H9 (cell line): ENCODE measurements at regions not wholly inside any gene's neighbourhood (a gene's known extent, or its start where the extent isn't known, plus 50 kb on each side); places are given as distances from the start of the nearest gene placed in this dataset.

ENCODE experiments used
- DNase-seq: peaks from one replicate; pipeline ENCODE4 v3.0.0-alpha.2; 2017
- H2AFZ ChIP-seq: one replicate; pipeline ENCODE4 v1.6.1; 2013; ENCODE audit warnings: mild to moderate bottlenecking, low read length, control low read depth, moderate library complexity
- H2AK5ac ChIP-seq: 2 replicates; pipeline ENCODE4 v1.6.1; 2013; ENCODE audit warnings: low read length, control low read depth, mixed read lengths; ENCODE audit not compliant: insufficient read length
- H2BK120ac ChIP-seq: one replicate; pipeline ENCODE4 v1.6.1; 2013; ENCODE audit warnings: low read depth, mild to moderate bottlenecking, low read length, control low read depth, inconsistent platforms; ENCODE audit not compliant: poor library complexity, severe bottlenecking
- H2BK12ac ChIP-seq: 2 replicates; pipeline ENCODE4 v1.6.1; 2013; ENCODE audit warnings: low read length, control low read depth, mixed read lengths, low read depth; ENCODE audit not compliant: insufficient read length
- H2BK15ac ChIP-seq: 2 replicates; pipeline ENCODE4 v1.6.1; 2013; ENCODE audit warnings: low read depth, low read length, control low read depth
- H2BK20ac ChIP-seq: one replicate; pipeline ENCODE4 v1.6.1; 2013; ENCODE audit warnings: low read depth, mild to moderate bottlenecking, low read length, control low read depth, inconsistent platforms; ENCODE audit not compliant: poor library complexity, severe bottlenecking
- H2BK5ac ChIP-seq: 2 replicates; pipeline ENCODE4 v1.6.1; 2013; ENCODE audit warnings: low read length, control low read depth, mixed read lengths; ENCODE audit not compliant: insufficient read length
- H3K14ac ChIP-seq: 2 replicates; pipeline ENCODE4 v1.6.1; 2013; ENCODE audit warnings: low read length, control low read depth; ENCODE audit not compliant: insufficient read depth
- H3K18ac ChIP-seq: 2 replicates; pipeline ENCODE4 v1.6.1; 2013; ENCODE audit warnings: low read depth, mild to moderate bottlenecking, mixed read lengths, low read length, control low read depth; ENCODE audit not compliant: insufficient read length
- H3K23ac ChIP-seq: 2 replicates; pipeline ENCODE4 v1.6.1; 2013; ENCODE audit warnings: low read length, control low read depth, mixed read lengths, low read depth; ENCODE audit not compliant: insufficient read length
- H3K23me2 ChIP-seq: 2 replicates; pipeline ENCODE4 v1.6.1; 2013; ENCODE audit warnings: low read depth, mild to moderate bottlenecking, mixed read lengths, low read length, control low read depth; ENCODE audit not compliant: insufficient read length, poor library complexity, severe bottlenecking
- H3K27ac ChIP-seq: 2 replicates; pipeline ENCODE4 v1.5.1; 2013; ENCODE audit warnings: low read length, control low read depth, mixed read lengths, low read depth; ENCODE audit not compliant: insufficient read length
- H3K27me3 ChIP-seq: 2 replicates; pipeline ENCODE4 v1.6.1; 2013; ENCODE audit warnings: low read length, control low read depth, inconsistent platforms; ENCODE audit not compliant: insufficient read depth
- H3K4ac ChIP-seq: 2 replicates; pipeline ENCODE4 v1.6.1; 2013; ENCODE audit warnings: low read depth, mild to moderate bottlenecking, control low read depth, inconsistent platforms, low read length, moderate library complexity
- H3K4me1 ChIP-seq: 2 replicates; pipeline ENCODE4 v1.6.1; 2013; ENCODE audit warnings: low read length, control low read depth, inconsistent platforms; ENCODE audit not compliant: insufficient read depth
- H3K4me2 ChIP-seq: 2 replicates; pipeline ENCODE4 v1.6.1; 2013; ENCODE audit warnings: low read length, control low read depth, mixed read lengths; ENCODE audit not compliant: insufficient read length, insufficient read depth
- H3K56ac ChIP-seq: 2 replicates; pipeline ENCODE4 v1.6.1; 2013; ENCODE audit warnings: low read depth, mild to moderate bottlenecking, mixed read lengths, low read length, control low read depth; ENCODE audit not compliant: insufficient read length
- H3K79me1 ChIP-seq: 2 replicates; pipeline ENCODE4 v1.6.1; 2013; ENCODE audit warnings: low read depth, mild to moderate bottlenecking, moderate library complexity, low read length, control low read depth, inconsistent platforms; ENCODE audit not compliant: insufficient read depth, poor library complexity, severe bottlenecking
- H3K79me2 ChIP-seq: 2 replicates; pipeline ENCODE4 v1.6.1; 2013; ENCODE audit warnings: low read length, control low read depth, inconsistent platforms; ENCODE audit not compliant: insufficient read depth
- H3K9ac ChIP-seq: 2 replicates; pipeline ENCODE4 v1.6.1; 2013; ENCODE audit warnings: low read length, control low read depth, mixed read lengths; ENCODE audit not compliant: insufficient read length; ENCODE audit errors: extremely low read depth
- H3K9me3 ChIP-seq: one replicate; pipeline ENCODE4 v1.6.1; 2013; ENCODE audit warnings: low read depth, low read length, inconsistent platforms; ENCODE audit not compliant: control insufficient read depth
- H3T11ph ChIP-seq: one replicate; pipeline ENCODE4 v1.6.1; 2013; ENCODE audit warnings: mild to moderate bottlenecking, low read length, control low read depth, inconsistent platforms
- H4K20me1 ChIP-seq: one replicate; pipeline ENCODE4 v1.6.1; 2013; ENCODE audit not compliant: control insufficient read depth, insufficient read length, insufficient read depth
- H4K5ac ChIP-seq: 2 replicates; pipeline ENCODE4 v1.6.1; 2013; ENCODE audit warnings: low read depth, mild to moderate bottlenecking, mixed read lengths, low read length, control low read depth; ENCODE audit not compliant: insufficient read length
- H4K8ac ChIP-seq: replicated peaks from 2 replicates; pipeline ENCODE4 v1.6.1; 2013; ENCODE audit warnings: low read length, control low read depth, mixed read lengths, low read depth; ENCODE audit not compliant: insufficient read length
- H4K91ac ChIP-seq: 2 replicates; pipeline ENCODE4 v1.6.1; 2013; ENCODE audit warnings: low read depth, mild to moderate bottlenecking, moderate library complexity, mixed read lengths, low read length, control low read depth; ENCODE audit not compliant: insufficient read length
- H3K27ac Mint-ChIP-seq, 3 experiments: 2 replicates in 2 of 3; 3 replicates in 1 of 3; pipeline ENCODE4 v1.8.0; 2020 to 2021; ENCODE audit warnings: mixed read lengths in 3 of 3, mild to moderate bottlenecking in 1 of 3, moderate library complexity in 1 of 3
- H3K27me3 Mint-ChIP-seq: 2 replicates; pipeline ENCODE4 v1.8.0; 2021; ENCODE audit warnings: low read depth, mild to moderate bottlenecking, moderate library complexity, mixed read lengths
- H3K36me3 Mint-ChIP-seq, 3 experiments: 2 replicates in 2 of 3; 3 replicates in 1 of 3; pipeline ENCODE4 v1.8.0; 2020 to 2021; ENCODE audit warnings: low read depth in 3 of 3, mixed read lengths in 3 of 3; ENCODE audit not compliant: insufficient read depth in 1 of 3
- H3K4me1 Mint-ChIP-seq, 2 experiments: 2 replicates each; pipeline ENCODE4 v1.8.0; 2020; ENCODE audit warnings: mixed read lengths in 2 of 2
- H3K4me3 Mint-ChIP-seq, 2 experiments: 2 replicates in 1 of 2; 3 replicates in 1 of 2; pipeline ENCODE4 v1.8.0; 2020 to 2021; ENCODE audit warnings: mild to moderate bottlenecking in 2 of 2, mixed read lengths in 2 of 2, moderate library complexity in 1 of 2
- H3K9me3 Mint-ChIP-seq, 2 experiments: 2 replicates in 1 of 2; 3 replicates in 1 of 2; pipeline ENCODE4 v1.8.0; 2020; ENCODE audit warnings: mild to moderate bottlenecking in 2 of 2, mixed read lengths in 2 of 2, moderate library complexity in 1 of 2
- WGBS: extraction: QIAGEN DNeasy Blood & Tissue Kit; methylation state at CpG from one replicate; pipeline ENCODE4 v1.1.7; 2013; ENCODE audit warnings: missing lambda C conversion rate, low lambda C conversion rate, mixed read lengths; ENCODE audit not compliant: insufficient read length; ENCODE audit errors: extremely low coverage; 5-methylcytosine and 5-hydroxymethylcytosine counted together
- TF ChIP-seq, protein P1 (sequence below): fragments of 200-600 bp; sonication (generic); conservative IDR thresholded peaks from 3 replicates; pipeline ENCODE4 v1.8.0; 2021; ENCODE audit warnings: antibody characterized with exemption, mild to moderate bottlenecking

DNA sequence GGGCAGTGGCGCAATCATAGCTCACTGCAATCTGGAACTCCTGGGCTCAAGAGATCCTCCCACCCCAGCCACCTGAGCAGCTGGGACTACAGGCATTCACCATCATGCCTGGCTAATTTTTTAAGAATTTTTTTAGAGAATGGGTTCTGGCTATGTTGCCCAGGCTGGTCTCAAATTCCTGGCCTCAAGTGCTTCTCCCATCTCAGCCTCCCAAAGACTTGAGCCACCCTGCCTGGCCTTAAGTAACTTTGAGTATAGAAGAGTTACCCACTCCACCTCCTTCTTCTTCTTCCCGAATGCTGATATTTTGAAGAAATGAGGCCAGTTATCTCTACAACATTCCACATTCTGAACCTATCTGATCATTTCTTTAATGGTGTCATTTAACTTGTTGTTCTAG, 72.4 kb upstream of the WWC2 start:
- Histone ChIP-seq H3K27me3 (no peaks in the 10 kb centered on the region), H3K4me1 (no peaks in the 10 kb centered on the region), H3K79me2 (no peaks in the 10 kb centered on the region; the same call in 1 of the 2 replicates), H2BK20ac (no peak overlapping the region), H2BK12ac (no peak overlapping the region), H3K79me1 (no peaks in the 10 kb centered on the region), H3K14ac (no peak overlapping the region), H3K27ac (no peak overlapping the region), H2AFZ (no peak overlapping the region), H4K91ac (no peak overlapping the region), H2AK5ac (no peak overlapping the region), H3T11ph (no peak overlapping the region), H3K23ac (no peak overlapping the region), H3K4me2 (no peak overlapping the region), H3K18ac (no peak overlapping the region), H4K5ac (no peak overlapping the region), H3K9me3 (no peaks in the 10 kb centered on the region), H4K8ac (no peak overlapping the region), H3K23me2 (no peaks in the 10 kb centered on the region), H2BK120ac (no peak overlapping the region), H4K20me1 (no peaks in the 10 kb centered on the region), H3K56ac (no peak overlapping the region), H3K4ac (no peak overlapping the region), H2BK5ac (no peak overlapping the region), H3K9ac (no peak overlapping the region), H2BK15ac (no peak overlapping the region)
- Mint-ChIP-seq H3K4me1 (no peaks in the 10 kb centered on the region), H3K27ac (no peak overlapping the region; a peak in 1 of 7 replicates), H3K4me3 (no peak overlapping the region), H3K9me3 (no peaks in the 10 kb centered on the region), H3K36me3 (no peaks in the 10 kb centered on the region), H3K27me3 (peaks cover 2% of the 10 kb centered on the region)
- no CpG with 5 or more reads among the region's 2 CpGs for WGBS
- TF ChIP-seq, protein P1, sequence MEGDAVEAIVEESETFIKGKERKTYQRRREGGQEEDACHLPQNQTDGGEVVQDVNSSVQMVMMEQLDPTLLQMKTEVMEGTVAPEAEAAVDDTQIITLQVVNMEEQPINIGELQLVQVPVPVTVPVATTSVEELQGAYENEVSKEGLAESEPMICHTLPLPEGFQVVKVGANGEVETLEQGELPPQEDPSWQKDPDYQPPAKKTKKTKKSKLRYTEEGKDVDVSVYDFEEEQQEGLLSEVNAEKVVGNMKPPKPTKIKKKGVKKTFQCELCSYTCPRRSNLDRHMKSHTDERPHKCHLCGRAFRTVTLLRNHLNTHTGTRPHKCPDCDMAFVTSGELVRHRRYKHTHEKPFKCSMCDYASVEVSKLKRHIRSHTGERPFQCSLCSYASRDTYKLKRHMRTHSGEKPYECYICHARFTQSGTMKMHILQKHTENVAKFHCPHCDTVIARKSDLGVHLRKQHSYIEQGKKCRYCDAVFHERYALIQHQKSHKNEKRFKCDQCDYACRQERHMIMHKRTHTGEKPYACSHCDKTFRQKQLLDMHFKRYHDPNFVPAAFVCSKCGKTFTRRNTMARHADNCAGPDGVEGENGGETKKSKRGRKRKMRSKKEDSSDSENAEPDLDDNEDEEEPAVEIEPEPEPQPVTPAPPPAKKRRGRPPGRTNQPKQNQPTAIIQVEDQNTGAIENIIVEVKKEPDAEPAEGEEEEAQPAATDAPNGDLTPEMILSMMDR, result no peak
- DNase-seq, result no peak
